HCT116 (cell line): ENCODE measurements at regions not wholly inside any gene's neighbourhood (a gene's known extent, or its start where the extent isn't known, plus 50 kb on each side); places are given as distances from the start of the nearest gene placed in this dataset.

Experiments
- ATAC-seq: fragments of 200-7000 bp; cut with Tn5 transposase; 2 replicates; pipeline ENCODE4 v1.9.1; 2020; ENCODE audit warnings: mild to moderate bottlenecking, moderate library complexity
- BruUV-seq: library from RNA; stranded (reverse); fragments of 400-500 nt; replicated peaks from 2 replicates; lab custom pipeline; 2021; lab: Mats Ljungman, UMichigan
- CTCF ChIA-PET: fragments of 300-600 bp; sonication (Branson Sonifier 250); formaldehyde crosslinking; loops from one replicate; lab custom pipeline; 2021; ENCODE audit warnings: antibody characterized with exemption; lab: Charles Lee
- POLR2A ChIA-PET: fragments of 300-600, 350-600 bp; sonication (Branson Sonifier 250); formaldehyde crosslinking; loops from one replicate; lab custom pipeline; 2021; ENCODE audit warnings: antibody characterized with exemption; lab: Charles Lee
- RAD21 ChIA-PET, 2 experiments: fragments of 300-600 bp; sonication (Branson Sonifier 250); formaldehyde crosslinking; loops; one replicate each; lab custom pipeline; 2023; ENCODE audit warnings: low total read pairs in 2 of 2; ENCODE audit not compliant: uncharacterized antibody in 2 of 2, unreplicated experiment in 2 of 2, low non-redundant PET in 1 of 2; lab: Charles Lee
- DNase-seq: peaks from one replicate; pipeline ENCODE4 v3.0.0-alpha.2; 2010; ENCODE audit warnings: low read depth, low spot score
- H2AFZ ChIP-seq: fragments of 200-600 bp; shearing (Covaris generic), sonication (generic); 2 replicates; pipeline ENCODE4 v1.6.1; 2017; ENCODE audit warnings: low read depth, mixed run types, mixed read lengths, antibody characterized with exemption, low read length; ENCODE audit not compliant: poor library complexity, severe bottlenecking
- H3K27ac ChIP-seq: 2 replicates; pipeline ENCODE4 v1.5.1; 2012; ENCODE audit warnings: low read depth, low read length
- H3K27me3 ChIP-seq: fragments of 200-600 bp; sonication (generic); 2 replicates; pipeline ENCODE4 v1.6.1; 2016; ENCODE audit warnings: mixed run types, low read length, mixed read lengths; ENCODE audit not compliant: insufficient read depth
- H3K36me3 ChIP-seq, 2 experiments: fragments of 200-500 bp in 1 of 2; fragments of 200-600 bp in 1 of 2; sonication (Bioruptor generic) in 1 of 2; sonication (generic) in 1 of 2; 2 replicates each; pipeline versions ENCODE4 v1.5.1 to v1.6.1; 2014 to 2016; ENCODE audit warnings: low read length in 2 of 2, inconsistent platforms in 1 of 2, mixed read lengths in 1 of 2, mixed run types in 1 of 2; ENCODE audit not compliant: insufficient read depth in 2 of 2, control insufficient read depth in 1 of 2
- H3K4me1 ChIP-seq, 2 experiments: fragments of 200-600 bp in 1 of 2; sonication (generic) in 1 of 2; 2 replicates each; pipeline versions ENCODE4 v1.5.1 to v1.6.1; 2012 to 2017; ENCODE audit warnings: low read length in 2 of 2, inconsistent platforms in 1 of 2, mild to moderate bottlenecking in 1 of 2, mixed read lengths in 1 of 2, mixed run types in 1 of 2, moderate library complexity in 1 of 2; ENCODE audit not compliant: insufficient read depth in 2 of 2, control insufficient read depth in 1 of 2
- H3K4me2 ChIP-seq: fragments of 200-600 bp; sonication (generic); 2 replicates; pipeline ENCODE4 v1.6.1; 2017; ENCODE audit warnings: mixed run types, low read length, mixed read lengths
- H3K4me3 ChIP-seq, 2 experiments: fragments of 200-600 bp in 1 of 2; sonication (generic) in 1 of 2; replicated peaks in 1 of 2; 2 replicates each; pipeline ENCODE4 v1.5.1; 2011 to 2016; ENCODE audit warnings: low read length in 2 of 2, control low read depth in 1 of 2, low read depth in 1 of 2, mild to moderate bottlenecking in 1 of 2, mixed read lengths in 1 of 2, mixed run types in 1 of 2
- H3K79me2 ChIP-seq: fragments of 200-600 bp; sonication (generic); 2 replicates; pipeline ENCODE4 v1.6.1; 2017; ENCODE audit warnings: mild to moderate bottlenecking, mixed run types, low read length, moderate library complexity, mixed read lengths; ENCODE audit not compliant: insufficient read depth
- H3K9ac ChIP-seq: fragments of 200-600 bp; sonication (generic); 2 replicates; pipeline ENCODE4 v1.6.1; 2016; ENCODE audit warnings: low read length, mixed read lengths
- H3K9me2 ChIP-seq: fragments of 200-600 bp; sonication (generic), shearing (Covaris generic); 2 replicates; pipeline ENCODE4 v1.6.1; 2017; ENCODE audit warnings: mixed run types, mild to moderate bottlenecking, moderate library complexity; ENCODE audit not compliant: insufficient read depth
- H3K9me3 ChIP-seq, 2 experiments: fragments of 200-500 bp in 1 of 2; fragments of 200-600 bp in 1 of 2; sonication (Bioruptor generic) in 1 of 2; sonication (generic) in 1 of 2; 2 replicates each; pipeline ENCODE4 v1.6.1; 2014 to 2017; ENCODE audit warnings: low read length in 2 of 2, mixed read lengths in 2 of 2, inconsistent platforms in 1 of 2, low read depth in 1 of 2, mild to moderate bottlenecking in 1 of 2, mixed run types in 1 of 2, moderate library complexity in 1 of 2; ENCODE audit not compliant: control insufficient read depth in 1 of 2, insufficient read depth in 1 of 2
- H4K20me1 ChIP-seq: fragments of 200-600 bp; sonication (generic), shearing (Covaris generic); 2 replicates; pipeline ENCODE4 v1.6.1; 2017; ENCODE audit warnings: mixed run types, mild to moderate bottlenecking, moderate library complexity; ENCODE audit not compliant: insufficient read depth
- CEBPB ChIP-seq: IDR thresholded peaks from 2 replicates; pipeline ENCODE4 v1.6.1; 2012; ENCODE audit warnings: low read depth
- EGR1 ChIP-seq: IDR thresholded peaks from 2 replicates; pipeline ENCODE4 v1.6.1; 2012; ENCODE audit warnings: low read depth
- FOSL1 ChIP-seq: IDR thresholded peaks from 2 replicates; pipeline ENCODE4 v1.6.1; 2012; ENCODE audit warnings: low read depth
- JUND ChIP-seq: IDR thresholded peaks from 2 replicates; pipeline ENCODE4 v1.6.1; 2012
- MAX ChIP-seq: IDR thresholded peaks from 2 replicates; pipeline ENCODE4 v1.6.1; 2012
- RAD21 ChIP-seq: IDR thresholded peaks from 2 replicates; pipeline ENCODE4 v1.6.1; 2012; ENCODE audit warnings: low read depth, mild to moderate bottlenecking
- REST ChIP-seq: IDR thresholded peaks from 2 replicates; pipeline ENCODE4 v1.6.1; 2012; ENCODE audit warnings: low read depth
- SIN3A ChIP-seq: IDR thresholded peaks from 2 replicates; pipeline ENCODE4 v1.6.1; 2012; ENCODE audit warnings: low read depth
- SP1 ChIP-seq: IDR thresholded peaks from 2 replicates; pipeline ENCODE4 v1.6.1; 2012; ENCODE audit warnings: low read depth
- YY1 ChIP-seq: IDR thresholded peaks from 2 replicates; pipeline ENCODE4 v1.6.1; 2011; ENCODE audit warnings: low read length, low read depth, moderate library complexity, mild to moderate bottlenecking; ENCODE audit not compliant: insufficient replicate concordance; ENCODE audit errors: extremely low read depth
- ZBTB33 ChIP-seq: IDR thresholded peaks from 2 replicates; pipeline ENCODE4 v1.6.1; 2011; ENCODE audit warnings: mild to moderate bottlenecking, low read length, moderate library complexity; ENCODE audit not compliant: insufficient replicate concordance; ENCODE audit errors: extremely low read depth
- ZFX ChIP-seq: fragments of 450-650 bp; IDR thresholded peaks from 2 replicates; pipeline ENCODE4 v1.6.1; 2017
- ZNF274 ChIP-seq: fragments of 200-500 bp; sonication (Bioruptor generic); IDR thresholded peaks from 2 replicates; pipeline ENCODE4 v1.6.1; 2014; ENCODE audit warnings: mild to moderate bottlenecking, low read depth, low read length, inconsistent platforms
- intact Hi-C: fragments of 100-400 bp; cut with micrococcal nuclease; formaldehyde crosslinking; loops from 2 replicates; pipeline ENCODE4 v1.10.0; 2022

- no peak for TF ChIP-seq SIN3A
- TF ChIP-seq MAX = peak; percentile 47; the same call in 1 of the 2 replicates
- TF ChIP-seq YY1 = no peak
- TF ChIP-seq REST = no peak
- TF ChIP-seq EGR1 = peak; percentile 33; the same call in 1 of the 2 replicates
- peak; percentile 85 for TF ChIP-seq RAD21
- TF ChIP-seq SP1 = no peak
- TF ChIP-seq JUND = no peak
Measured at GRCh38 chr5:171629628-171630349, 155.8 kb upstream of the SMIM23 start (continued).

- Histone ChIP-seq H3K27me3 (peaks cover 12% of the 10 kb centered on the region), H3K9me2 (no peaks in the 10 kb centered on the region), H3K4me2 (peak overlapping the region; percentile 86), H3K79me2 (no peaks in the 10 kb centered on the region), H3K9ac (no peak overlapping the region), H3K4me3 (peak overlapping the region; percentile 17 to 51), H3K9me3 (no peaks in the 10 kb centered on the region), H2AFZ (peak overlapping the region; percentile 96), H3K36me3 (no peaks in the 10 kb centered on the region), H3K4me1 (peaks cover 0 to 14% of the 10 kb centered on the region in 2 experiments; a peak in 2 of 4 replicates), H4K20me1 (no peaks in the 10 kb centered on the region), H3K27ac (no peak overlapping the region)
- ATAC-seq (peak; percentile 51), DNase-seq (no peak)
- intact Hi-C loops = loop anchor here (1.0 to 2.0 kb wide), 3 partner anchors 212 to 277 kb away; partner anchors contain the start of gene FGF18
- ChIA-PET RAD21 (interaction anchor here (0.6 to 0.7 kb wide), 2 partner anchors 235 to 245 kb away, joined by 3 read pairs; no protein-coding TSS in a partner anchor), CTCF (interaction anchor here (0.6 to 1.9 kb wide), 5 partner anchors 24 to 429 kb away, joined by 3 to 6 read pairs (median 3); partner anchors contain the start of gene FGF18), POLR2A (no interaction called here)
- no TSS peak for BruUV-seq
- TF ChIP-seq ZNF274 = no peak
- TF ChIP-seq CEBPB = no peak
- no peak for TF ChIP-seq FOSL1
- TF ChIP-seq ZBTB33 = no peak
- no peak for TF ChIP-seq REST
- no peak for TF ChIP-seq ZFX
Measured at GRCh38 chr5:171630350-171631065, 155.1 kb upstream of the SMIM23 start.
